ENCODE measurements at regions not wholly inside any gene's neighbourhood (a gene's known extent, or its start where the extent isn't known, plus 50 kb on each side); places are given as distances from the start of the nearest gene placed in this dataset.

DNA sequence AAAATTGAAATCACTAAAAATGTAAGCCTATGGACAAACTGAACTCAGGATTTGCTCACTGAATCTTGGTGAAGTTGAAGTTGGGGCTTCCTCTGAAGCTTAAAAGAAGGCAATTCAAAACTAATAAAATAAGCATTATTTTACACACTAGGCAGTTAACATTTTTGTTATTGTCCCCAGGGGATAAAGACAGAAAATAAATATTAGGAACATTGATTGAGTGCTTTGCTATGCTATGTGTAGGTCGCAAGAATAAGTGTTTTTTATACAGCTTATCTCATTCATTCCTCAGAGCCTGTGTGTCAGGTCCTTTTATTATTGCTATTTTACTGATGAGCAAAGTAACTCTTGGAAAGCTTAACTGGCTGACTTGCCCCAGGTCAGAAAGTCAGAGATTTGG, 82.2 kb downstream of the ZNF608 start:
- no peak for DNase-seq

DNA sequence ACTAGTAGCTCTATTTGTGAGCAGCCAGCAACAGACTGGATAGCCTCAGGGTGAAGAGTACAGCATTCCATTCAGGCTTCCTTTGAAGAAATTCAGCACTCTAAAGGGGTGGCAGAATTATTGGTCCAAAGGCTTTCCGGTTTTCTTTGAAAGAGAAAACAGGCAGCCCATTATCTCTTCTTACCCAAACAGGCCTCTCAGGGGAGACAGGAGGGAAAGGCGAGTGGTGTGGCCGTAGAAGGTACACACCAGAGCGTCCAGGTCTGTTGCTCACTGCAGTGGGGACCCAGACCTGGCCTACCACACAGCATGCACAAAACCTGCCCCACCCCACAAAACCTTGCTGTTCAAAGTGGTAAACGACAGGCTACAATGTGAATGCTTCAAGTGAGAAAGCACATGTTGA, 83.3 kb downstream of the ZNF608 start:
- DNase-seq: no peak

- no peak for DNase-seq
Observed at GRCh38 chr5:124662181-124662781, 84.2 kb downstream of the ZNF608 start.

DNA sequence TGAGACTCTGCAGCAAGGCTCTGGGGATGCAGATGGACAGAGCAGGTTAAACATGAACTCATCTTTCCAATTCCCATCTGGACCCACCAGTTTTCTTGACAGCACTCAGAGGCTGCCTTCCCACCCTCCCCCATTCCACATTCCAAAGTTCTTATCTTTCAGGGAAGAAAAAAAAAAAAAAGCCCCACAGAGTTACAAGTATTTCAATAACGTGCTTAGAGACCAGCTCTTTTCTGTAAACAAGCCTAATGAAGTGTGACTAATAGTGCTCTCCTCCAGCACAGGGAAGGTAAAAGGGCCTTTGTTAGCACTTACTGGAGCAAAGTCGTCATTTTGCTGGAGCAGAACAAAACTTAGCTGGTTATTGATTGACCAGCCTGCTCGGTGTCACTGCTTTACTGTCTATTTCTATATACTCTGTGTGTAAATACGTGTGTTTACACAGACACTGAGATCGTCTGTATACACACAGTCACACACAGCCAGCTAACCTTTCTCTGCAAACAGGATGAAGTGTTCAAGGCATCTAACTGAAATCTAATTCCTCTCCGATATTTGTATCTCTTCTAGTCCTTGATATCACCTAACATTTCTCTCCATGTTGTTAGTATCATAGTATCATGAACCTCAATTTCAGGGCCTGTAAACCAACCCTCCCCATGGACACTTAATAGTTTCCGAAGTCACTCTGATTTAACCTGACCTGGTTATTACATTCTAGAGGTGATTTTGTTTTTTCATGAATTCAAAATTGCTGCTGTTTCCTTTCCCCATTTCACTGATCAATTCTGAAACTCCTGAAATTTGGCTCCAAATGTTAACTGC, 84.9 kb downstream of the ZNF608 start:
- no peak for DNase-seq

GRCh38 chr5:124660229-124661093, 86.0 kb downstream of the ZNF608 start:
- no peak for DNase-seq

DNA sequence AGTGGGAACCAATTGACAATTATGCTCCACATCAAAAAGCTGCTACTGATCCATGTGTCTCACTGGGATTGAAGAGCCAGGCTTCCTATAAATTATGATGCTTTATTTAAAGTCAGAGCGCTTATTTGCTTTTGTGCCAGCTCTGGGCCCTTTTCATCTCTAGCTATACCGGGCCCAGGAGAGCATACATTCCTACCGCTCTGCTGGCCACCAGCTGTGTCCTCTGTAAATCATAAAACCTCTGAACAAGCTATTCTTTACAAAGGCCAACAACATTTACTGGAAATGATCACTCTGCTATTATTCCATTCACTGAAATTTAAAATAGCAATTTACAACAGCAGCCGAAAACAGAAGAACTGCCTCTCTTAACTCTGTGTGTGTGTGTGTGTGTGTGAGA, 86.6 kb downstream of the ZNF608 start:
- no peak for DNase-seq

GRCh38 chr5:124658867-124659557, 87.4 kb downstream of the ZNF608 start:
- DNase-seq: no peak

- DNase-seq: peak in 1 of 2 donors; percentile 68
Observed at GRCh38 chr5:124655921-124656511, 90.4 kb downstream of the ZNF608 start.

GRCh38 chr5:124655251-124655917, 91.1 kb downstream of the ZNF608 start:
- no peak for DNase-seq

- DNase-seq: no peak
Observed at GRCh38 chr5:124654418-124654817, 92.0 kb downstream of the ZNF608 start.

DNA sequence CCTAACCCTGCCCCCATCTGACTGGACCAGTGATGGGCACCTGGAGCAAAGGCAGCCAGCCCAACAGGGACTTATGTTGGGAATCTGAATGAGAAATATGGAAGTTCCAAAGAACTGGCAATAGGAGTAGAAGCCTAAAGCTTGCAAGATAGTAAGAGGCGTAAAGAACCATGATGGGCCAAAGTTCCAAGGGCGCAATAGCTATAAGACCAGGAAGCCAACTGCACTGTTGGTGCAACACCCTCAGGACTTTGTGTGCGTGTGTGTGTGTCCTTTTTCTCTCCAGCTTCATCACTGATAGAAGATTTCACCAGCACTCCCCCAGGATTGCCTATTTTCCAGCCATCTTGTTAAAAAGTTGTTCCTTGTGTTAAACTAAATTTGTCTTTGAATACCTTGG, 92.8 kb downstream of the ZNF608 start:
- DNase-seq: no peak

DNA sequence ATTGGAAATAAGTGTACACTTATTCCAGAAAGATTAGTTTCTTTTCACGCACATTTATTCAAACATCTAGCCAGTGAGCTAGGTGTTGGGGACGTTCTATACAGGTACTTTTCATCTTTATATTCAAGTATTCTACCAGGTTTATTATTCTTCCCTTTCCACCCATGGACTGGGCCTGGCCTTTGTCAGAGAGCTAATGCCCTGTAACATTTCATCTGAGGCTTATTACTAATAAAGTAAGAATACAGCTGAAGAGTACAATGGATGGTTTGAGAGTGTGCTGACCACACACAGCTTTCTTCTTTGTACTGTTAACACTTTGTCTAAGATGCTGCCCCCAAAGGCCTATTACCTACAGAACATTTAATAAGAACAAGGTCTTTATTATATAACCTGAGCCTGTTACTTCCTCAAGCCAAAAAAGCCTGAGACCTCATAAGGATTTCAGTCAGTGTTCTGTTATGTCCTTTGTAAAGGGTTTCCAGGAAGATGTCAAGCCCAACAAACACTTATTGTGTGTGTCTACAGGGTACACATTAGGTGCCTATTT, 93.5 kb downstream of the ZNF608 start:
- DNase-seq: no peak

GRCh38 chr5:124652514-124652819, 94.0 kb downstream of the ZNF608 start:
- no peak for DNase-seq

GRCh38 chr5:124651663-124652513, 94.6 kb downstream of the ZNF608 start:
- DNase-seq: peak; percentile 79 to 81

DNA sequence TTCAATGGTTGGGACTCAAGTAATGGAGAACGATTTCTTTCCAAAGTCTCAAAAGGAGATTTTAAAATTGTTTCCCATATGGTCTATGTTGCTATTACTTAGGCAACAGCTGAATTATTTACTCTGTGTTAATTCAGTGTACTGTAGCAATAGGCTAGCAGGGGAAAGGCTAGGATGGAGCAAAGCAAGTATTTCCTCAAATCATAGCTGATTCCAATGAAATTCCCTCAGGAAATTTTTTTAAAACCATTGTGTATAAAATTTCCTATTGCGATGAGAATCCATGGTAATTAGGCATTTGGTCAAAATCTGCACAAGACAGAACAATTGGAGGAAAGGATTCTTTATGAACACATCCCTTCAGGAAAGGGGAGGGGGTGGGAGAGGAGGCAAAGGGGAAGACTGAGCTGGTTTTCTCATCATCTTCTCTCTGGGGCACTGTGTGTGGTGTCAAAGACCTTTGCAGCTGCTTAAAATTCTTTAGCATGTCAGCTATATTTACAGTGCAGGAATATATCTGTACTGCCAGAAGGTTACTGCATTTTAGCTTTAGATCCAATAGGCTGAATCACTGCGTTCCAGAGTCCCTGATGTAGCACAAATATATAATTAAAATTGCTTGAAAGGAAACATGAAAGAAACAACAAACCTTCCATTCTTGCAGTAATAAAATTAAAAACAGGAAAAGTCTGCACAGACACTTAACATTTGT, 95.3 kb downstream of the ZNF608 start:
- peak; percentile 70 to 72 for DNase-seq

- DNase-seq: no peak
Observed at GRCh38 chr5:124650147-124650561, 96.3 kb downstream of the ZNF608 start.

- peak; percentile 81 to 84 for DNase-seq
Observed at GRCh38 chr5:124649491-124650146, 96.8 kb downstream of the ZNF608 start.

GRCh38 chr5:124648902-124649467, 97.5 kb downstream of the ZNF608 start:
- no peak for DNase-seq
